Left ventricle myocardium inferior (tissue), 1 donor: ENCODE measurements at regions not wholly inside any gene's neighbourhood (a gene's known extent, or its start where the extent isn't known, plus 50 kb on each side); places are given as distances from the start of the nearest gene placed in this dataset.

ENCODE experiments used
- DNase-seq: peaks from one replicate; pipeline ENCODE4 v3.0.0-alpha.2; 2020
- H3K27ac ChIP-seq: fragments of 200-600 bp; replicated peaks from 2 replicates; pipeline ENCODE4 v1.8.0; 2021
- H3K27me3 ChIP-seq: fragments of 200-600 bp; 2 replicates; pipeline ENCODE4 v1.8.0; 2021; ENCODE audit warnings: low read depth
- H3K36me3 ChIP-seq: fragments of 200-600 bp; 2 replicates; pipeline ENCODE4 v1.8.0; 2021
- H3K4me1 ChIP-seq: fragments of 200-600 bp; 2 replicates; pipeline ENCODE4 v1.8.0; 2021
- H3K4me3 ChIP-seq: fragments of 200-600 bp; 2 replicates; pipeline ENCODE4 v1.8.0; 2021; ENCODE audit warnings: mild to moderate bottlenecking, moderate library complexity
- H3K9me3 ChIP-seq: fragments of 200-600 bp; replicated peaks from 2 replicates; pipeline ENCODE4 v1.8.0; 2021
- CTCF ChIP-seq: fragments of 200-600 bp; IDR thresholded peaks from 2 replicates; pipeline ENCODE4 v1.8.0; 2021; ENCODE audit warnings: antibody characterized with exemption, mild to moderate bottlenecking, borderline replicate concordance
- intact Hi-C: fragments of 100-400 bp; cut with micrococcal nuclease; formaldehyde crosslinking; loops from one replicate; pipeline ENCODE4 v1.11.0; 2022
- donor health status: DM: no; HTN: yes; CAD: no; lungs with severe emphysema.

GRCh38 chr9:15113288-15113687, 193.7 kb downstream of the TTC39B start:
- intact Hi-C loops: no loop called here
- TF ChIP-seq CTCF: no peak
- Histone ChIP-seq H3K9me3 (no peaks in the 10 kb centered on the region), H3K4me1 (no peaks in the 10 kb centered on the region), H3K27ac (no peak overlapping the region), H3K4me3 (no peak overlapping the region), H3K27me3 (peaks cover 49% of the 10 kb centered on the region), H3K36me3 (no peaks in the 10 kb centered on the region)
- no peak for DNase-seq

GRCh38 chr9:15111071-15111470, 195.9 kb downstream of the TTC39B start:
- H3K9me3 ChIP-seq: peaks cover 13% of the 10 kb centered on the region
- intact Hi-C loops: no loop called here
- peaks cover 29% of the 10 kb centered on the region for H3K27me3 ChIP-seq
- no peak for TF ChIP-seq CTCF
- H3K4me1 ChIP-seq: no peaks in the 10 kb centered on the region
- H3K4me3 ChIP-seq: no peak overlapping the region
- H3K36me3 ChIP-seq: no peaks in the 10 kb centered on the region
- DNase-seq: no peak
- H3K27ac ChIP-seq: no peak overlapping the region

GRCh38 chr9:15104826-15105420, 194.7 kb upstream of the FREM1 start:
- no peak for DNase-seq
- Histone ChIP-seq H3K9me3 (peaks cover 13% of the 10 kb centered on the region), H3K27ac (no peak overlapping the region), H3K4me1 (no peaks in the 10 kb centered on the region), H3K36me3 (no peaks in the 10 kb centered on the region), H3K4me3 (no peak overlapping the region), H3K27me3 (peaks cover 6% of the 10 kb centered on the region)
- intact Hi-C loops: no loop called here
- peak; percentile 80 for TF ChIP-seq CTCF

- Histone ChIP-seq H3K4me1 (no peaks in the 10 kb centered on the region), H3K9me3 (peaks cover 13% of the 10 kb centered on the region), H3K36me3 (no peaks in the 10 kb centered on the region), H3K27me3 (peaks cover 6% of the 10 kb centered on the region), H3K4me3 (no peak overlapping the region), H3K27ac (no peak overlapping the region)
- TF ChIP-seq CTCF: no peak
- intact Hi-C loops: no loop called here
- DNase-seq: no peak
Observed at GRCh38 chr9:15103290-15103689, 193.1 kb upstream of the FREM1 start.

- no peak for TF ChIP-seq CTCF
- Histone ChIP-seq H3K4me3 (no peak overlapping the region), H3K36me3 (no peaks in the 10 kb centered on the region), H3K27ac (no peak overlapping the region), H3K4me1 (no peaks in the 10 kb centered on the region), H3K9me3 (no peaks in the 10 kb centered on the region), H3K27me3 (peaks cover 22% of the 10 kb centered on the region)
- no peak for DNase-seq
- intact Hi-C loops: no loop called here
Observed at GRCh38 chr9:15101095-15101494, 190.9 kb upstream of the FREM1 start.

GRCh38 chr9:15100571-15100970, 190.3 kb upstream of the FREM1 start:
- Histone ChIP-seq H3K9me3 (no peaks in the 10 kb centered on the region), H3K4me1 (no peaks in the 10 kb centered on the region), H3K27me3 (peaks cover 22% of the 10 kb centered on the region), H3K27ac (no peak overlapping the region), H3K36me3 (no peaks in the 10 kb centered on the region), H3K4me3 (no peak overlapping the region)
- intact Hi-C loops: no loop called here
- TF ChIP-seq CTCF: no peak
- no peak for DNase-seq
